Posterior cingulate gyrus (tissue), 11 donors: ENCODE measurements at regions not wholly inside any gene's neighbourhood (a gene's known extent, or its start where the extent isn't known, plus 50 kb on each side); places are given as distances from the start of the nearest gene placed in this dataset.
A peak's percentile ranks its signal among the peaks of the same experiment; 100 is the strongest.
"Not testable (repeated sequence)": the region's sequence is repeated elsewhere in the genome, so short reads cannot be mapped to it uniquely, and the experiment has no call there.

Experiments
- DNase-seq, 10 donors: peaks; one replicate each; pipeline versions ENCODE4 v3.0.0 to v3.0.0-alpha.2; 2020 to 2021; ENCODE audit warnings: mixed read lengths in 3 of 10
- intact Hi-C: fragments of 100-400 bp; cut with DNase I; formaldehyde crosslinking; loops from one replicate; pipeline ENCODE4 v1.15.1; 2023

DNA sequence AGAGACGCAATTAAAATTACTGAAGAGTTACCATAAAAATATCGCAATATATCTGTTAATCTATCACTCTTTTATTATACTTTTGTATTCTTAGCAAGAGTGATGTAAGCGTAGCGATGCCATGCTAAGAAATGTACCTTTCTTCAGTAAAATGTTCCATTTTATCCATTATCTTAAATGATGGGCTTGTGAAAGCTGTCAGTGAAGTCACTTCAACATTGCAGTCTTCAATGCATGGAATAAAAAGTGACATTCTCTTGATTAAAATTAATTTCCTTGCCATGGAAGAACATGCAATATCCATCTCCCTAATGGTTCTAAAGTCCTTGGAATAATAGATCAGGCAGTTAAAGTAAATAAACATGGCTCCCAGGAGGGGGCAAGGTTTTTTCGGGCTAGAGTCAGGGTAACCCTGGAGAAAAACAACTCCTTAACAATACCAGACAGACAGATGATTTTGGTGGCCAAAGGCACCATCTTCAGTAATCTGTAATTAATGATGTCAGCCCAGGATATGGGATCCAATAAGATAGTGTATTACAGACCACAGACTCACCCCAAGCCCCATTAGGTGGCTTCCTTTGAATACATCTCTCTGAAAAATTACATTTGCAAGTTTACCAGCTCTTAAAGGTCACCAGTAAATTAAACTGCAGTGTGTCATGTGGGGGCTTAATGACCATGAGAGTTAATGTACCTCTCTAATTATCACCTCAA is 677.1 kb downstream of the DTWD2 start:
- DNase-seq: no peak
- intact Hi-C loops: no loop called here

DNA sequence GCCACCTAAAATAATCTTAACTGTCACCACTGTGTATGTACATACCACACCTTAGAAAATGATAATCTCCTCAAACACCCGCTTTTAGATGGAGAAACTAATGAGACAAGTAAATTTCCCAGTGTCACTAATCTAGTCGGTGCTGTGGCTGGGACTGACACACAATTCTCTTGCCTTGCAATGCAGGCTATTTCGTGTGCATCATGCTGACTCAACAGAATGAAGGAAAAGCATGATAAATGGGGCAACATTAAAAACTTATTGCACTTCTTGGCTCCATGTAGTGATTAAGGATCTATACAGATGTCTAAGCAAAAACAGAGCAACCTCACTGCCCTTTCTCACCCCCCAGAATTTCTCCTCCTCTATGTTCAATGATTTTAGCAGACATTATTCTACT is 677.9 kb downstream of the DTWD2 start:
- no peak for DNase-seq
- intact Hi-C loops: no loop called here

DNA sequence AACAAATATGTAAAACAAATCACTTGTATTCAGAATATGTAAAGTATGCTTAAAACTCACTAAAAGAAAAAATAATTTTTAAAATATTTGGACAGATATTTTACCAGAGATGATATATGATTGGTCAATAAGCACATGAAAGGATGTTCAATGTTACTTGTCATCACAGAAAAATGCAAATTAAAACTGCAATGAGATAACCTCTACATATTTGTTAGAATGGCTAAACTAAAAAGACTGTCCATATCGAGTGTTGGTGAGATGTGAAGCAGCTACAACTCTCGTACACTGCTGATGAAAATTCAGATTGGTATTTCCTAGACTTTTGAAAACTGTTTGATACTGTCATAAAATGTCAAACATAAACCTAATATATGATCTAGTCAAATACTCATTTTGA is 685.1 kb downstream of the DTWD2 start:
- no peak for DNase-seq
- intact Hi-C loops: no loop called here

DNA sequence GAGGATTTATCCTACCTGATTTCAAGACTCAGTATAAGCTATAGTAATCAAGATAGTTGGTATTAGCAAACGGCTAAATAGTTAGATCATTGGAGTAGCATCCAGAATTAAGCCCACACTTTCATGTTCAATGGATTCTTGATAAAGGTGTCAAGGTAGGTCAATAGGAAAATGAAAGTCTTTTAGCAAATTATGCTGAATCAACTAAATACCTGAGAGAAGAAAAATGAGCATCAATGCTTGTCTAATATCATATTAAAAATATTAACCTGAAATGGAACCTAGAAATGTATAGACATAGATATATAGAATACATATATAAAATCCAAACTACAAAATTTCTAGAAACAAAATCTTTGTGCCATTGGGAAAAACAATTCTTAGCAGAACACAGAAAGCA is 685.6 kb downstream of the DTWD2 start:
- intact Hi-C loops: no loop called here

GRCh38 chr5:118301696-118302095 is 686.7 kb downstream of the DTWD2 start:
- no peak for DNase-seq
- intact Hi-C loops: no loop called here

More for the DNA sequence above, 685.6 kb downstream of the DTWD2 start:
- DNase-seq: no peak

DNA sequence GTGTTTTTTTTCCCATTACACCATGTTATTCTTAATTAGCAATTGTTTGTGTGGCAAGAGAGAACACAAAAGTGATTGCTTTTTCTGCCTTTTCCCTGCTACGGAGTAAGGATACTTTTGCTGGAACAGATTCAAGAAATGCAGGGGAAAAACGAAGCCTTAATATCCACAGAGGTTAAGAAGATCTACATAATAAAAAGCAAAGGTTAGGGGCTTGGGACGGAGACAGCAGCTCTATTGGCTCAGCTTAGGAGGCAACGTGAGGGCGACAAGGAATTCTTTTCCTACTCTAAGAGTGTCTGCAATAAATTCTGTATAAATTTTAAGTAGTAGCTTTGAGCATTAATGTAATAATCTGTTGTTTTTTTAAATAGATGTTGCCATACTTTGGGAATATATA is 693.3 kb downstream of the DTWD2 start:
- DNase-seq: no peak
- intact Hi-C loops: no loop called here

- no peak for DNase-seq
- intact Hi-C loops: no loop called here
These were observed 695.0 kb downstream of the DTWD2 start for GRCh38 chr5:118293378-118293777.

DNA sequence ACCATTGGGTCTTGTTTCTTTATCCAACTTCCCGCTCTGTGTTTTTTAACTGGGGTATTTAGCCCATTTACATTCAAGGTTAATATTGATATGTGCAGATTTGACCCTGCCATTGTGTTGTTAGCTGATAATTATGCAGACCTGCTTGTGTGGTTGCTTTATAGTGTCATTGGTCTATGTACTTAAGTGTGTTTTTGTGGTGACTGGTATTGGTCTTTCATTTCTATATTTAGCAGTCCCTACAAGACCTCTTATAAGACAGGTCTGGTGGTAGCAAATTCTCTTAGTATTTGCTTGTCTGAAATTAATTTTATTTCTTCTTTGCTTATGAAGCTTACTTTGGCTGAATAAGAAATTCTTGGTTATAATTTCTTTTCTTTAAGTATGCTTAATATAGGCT is 698.1 kb downstream of the DTWD2 start:
- no peak for DNase-seq
- intact Hi-C loops: no loop called here

- intact Hi-C loops: not testable (repeated sequence)
These were observed 704.1 kb downstream of the DTWD2 start for GRCh38 chr5:118284230-118284629.

DNA sequence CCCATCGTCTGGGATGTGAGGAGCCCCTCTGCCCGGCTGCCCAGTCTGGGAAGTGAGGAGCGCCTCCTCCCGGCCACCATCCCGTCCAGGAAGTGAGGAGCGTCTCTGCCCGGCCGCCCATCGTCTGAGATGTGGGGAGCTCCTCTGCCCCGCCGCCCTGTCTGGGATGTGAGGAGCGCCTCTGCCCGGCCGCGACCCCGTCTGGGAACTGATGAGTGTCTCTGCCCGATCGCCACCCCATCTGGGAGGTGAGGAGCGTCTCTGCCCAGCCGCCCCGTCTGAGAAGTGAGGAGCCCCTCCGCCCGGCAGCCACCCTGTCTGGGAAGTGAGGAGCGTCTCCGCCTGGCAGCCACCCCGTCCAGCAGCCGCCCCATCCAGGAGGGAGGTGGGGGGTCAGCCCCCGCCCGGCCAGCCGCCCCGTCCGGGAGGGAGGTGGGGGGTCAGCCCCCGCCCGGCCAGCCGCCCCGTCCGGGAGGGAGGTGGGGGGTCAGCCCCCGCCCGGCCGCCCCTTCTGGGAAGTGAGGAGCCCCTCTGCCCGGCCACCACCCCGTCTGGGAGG is 705.8 kb downstream of the DTWD2 start:
- DNase-seq: peak in 3 of 10 donors; percentile 59 to 81 (median 68)
- intact Hi-C loops: not testable (repeated sequence)

More at GRCh38 chr5:118284230-118284629, 704.1 kb downstream of the DTWD2 start:
- not testable (repeated sequence) for DNase-seq

DNA sequence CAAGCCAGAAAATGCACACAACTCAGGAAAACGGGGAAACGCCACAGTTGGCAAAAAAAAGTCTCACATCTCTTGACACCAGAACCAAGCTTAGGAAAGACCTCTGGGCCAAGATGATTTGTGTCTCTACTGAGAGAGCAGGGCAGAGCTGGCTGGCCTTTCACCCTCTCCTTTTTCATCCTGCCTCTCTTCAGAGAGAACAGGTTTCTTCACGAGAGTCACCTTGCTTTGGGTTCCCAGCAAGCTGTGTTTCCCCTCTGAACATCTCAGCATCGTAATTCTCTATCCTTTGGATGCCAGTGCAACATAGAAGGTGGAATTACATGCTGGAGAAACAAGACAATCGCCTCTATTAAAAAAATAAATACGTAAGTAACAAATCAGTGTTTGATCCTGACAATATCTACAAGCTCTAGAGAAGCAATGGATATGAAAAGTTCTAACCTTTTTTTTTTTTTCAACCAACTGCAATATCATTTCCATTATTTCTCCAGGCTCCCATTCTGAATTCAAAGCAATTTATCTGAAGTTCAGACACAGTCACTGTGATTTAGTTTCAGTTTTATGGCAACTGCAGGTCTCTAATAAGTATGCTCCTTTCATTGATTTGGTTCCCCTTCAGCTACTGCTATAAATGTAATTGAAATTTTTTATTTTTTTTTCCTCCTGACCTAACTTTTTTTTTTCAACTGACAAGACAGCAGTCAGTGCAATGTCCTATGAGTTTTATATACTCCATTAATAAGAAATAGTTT is 708.6 kb downstream of the DTWD2 start:
- DNase-seq: no peak
- intact Hi-C loops: no loop called here

- DNase-seq: no peak
- intact Hi-C loops: no loop called here
These were observed 717.8 kb downstream of the DTWD2 start for GRCh38 chr5:118270526-118270925.

GRCh38 chr5:118258223-118258622 is 730.1 kb downstream of the DTWD2 start:
- intact Hi-C loops: no loop called here
- no peak for DNase-seq

GRCh38 chr5:118257066-118257465 is 731.3 kb downstream of the DTWD2 start:
- DNase-seq: no peak
- intact Hi-C loops: no loop called here

GRCh38 chr5:118253225-118254061 is 734.9 kb downstream of the DTWD2 start:
- intact Hi-C loops: no loop called here

GRCh38 chr5:118249386-118249785 is 739.0 kb downstream of the DTWD2 start:
- DNase-seq: no peak
- intact Hi-C loops: no loop called here

More at GRCh38 chr5:118253225-118254061, 734.9 kb downstream of the DTWD2 start:
- no peak for DNase-seq

DNA sequence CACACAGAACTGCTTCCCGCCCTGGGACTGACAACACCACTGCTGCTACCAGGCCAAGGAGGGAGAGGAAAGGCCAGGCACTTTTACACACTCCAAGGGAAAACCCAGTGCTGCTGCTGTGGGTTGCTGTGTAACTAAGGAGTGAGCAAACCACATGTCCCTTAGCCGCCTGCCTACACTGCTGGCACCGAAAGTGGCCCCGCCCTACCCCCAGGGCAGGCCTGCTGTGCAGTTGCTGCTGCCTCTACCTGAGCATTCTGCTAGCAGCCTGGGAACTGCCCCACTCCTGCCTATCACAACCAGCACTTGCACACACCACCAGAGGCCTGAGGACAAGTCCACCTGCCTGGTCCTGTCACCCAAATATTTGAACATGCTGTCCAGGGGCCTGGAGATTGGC is 740.9 kb downstream of the DTWD2 start:
- intact Hi-C loops: no loop called here
- DNase-seq: peak in 2 of 10 donors; percentile 46 to 49

DNA sequence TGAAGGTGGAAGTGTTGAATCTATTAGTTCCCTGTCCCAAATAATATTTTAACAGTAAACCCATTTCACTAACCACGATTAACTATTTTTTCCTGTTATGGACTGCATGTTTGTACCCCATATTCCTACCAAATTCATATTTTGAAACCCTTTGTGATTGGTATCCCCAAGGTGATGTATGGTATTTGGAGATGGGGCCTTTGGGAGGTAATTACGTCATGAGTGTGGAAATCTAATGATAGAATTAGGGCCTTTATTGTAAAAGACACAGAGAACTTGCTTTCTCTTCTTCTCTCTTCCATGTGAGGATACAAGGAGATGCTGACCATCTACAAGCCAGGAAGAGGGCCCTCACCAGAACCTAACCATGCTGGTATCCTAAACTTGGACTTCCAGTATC is 744.7 kb downstream of the DTWD2 start:
- intact Hi-C loops: no loop called here
- no peak for DNase-seq

DNA sequence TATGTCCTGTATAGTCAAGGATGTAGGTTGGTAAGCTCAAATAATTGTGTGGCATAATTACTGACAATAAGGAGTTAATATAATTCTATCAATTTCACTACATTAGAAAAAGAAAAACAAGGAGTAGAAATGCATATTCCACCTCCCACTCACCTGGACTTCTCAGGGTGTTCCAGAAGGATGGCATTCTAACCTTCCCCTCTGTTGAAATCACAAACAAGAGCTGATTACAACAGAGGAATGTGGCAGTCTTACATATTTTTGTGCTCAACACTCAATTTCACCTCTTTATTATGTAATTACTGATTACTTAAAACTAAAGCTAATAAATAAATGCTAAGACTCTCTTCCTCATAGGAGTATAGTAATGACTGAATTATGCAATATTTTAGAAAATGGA is 745.3 kb downstream of the DTWD2 start:
- DNase-seq: no peak
- intact Hi-C loops: no loop called here

DNA sequence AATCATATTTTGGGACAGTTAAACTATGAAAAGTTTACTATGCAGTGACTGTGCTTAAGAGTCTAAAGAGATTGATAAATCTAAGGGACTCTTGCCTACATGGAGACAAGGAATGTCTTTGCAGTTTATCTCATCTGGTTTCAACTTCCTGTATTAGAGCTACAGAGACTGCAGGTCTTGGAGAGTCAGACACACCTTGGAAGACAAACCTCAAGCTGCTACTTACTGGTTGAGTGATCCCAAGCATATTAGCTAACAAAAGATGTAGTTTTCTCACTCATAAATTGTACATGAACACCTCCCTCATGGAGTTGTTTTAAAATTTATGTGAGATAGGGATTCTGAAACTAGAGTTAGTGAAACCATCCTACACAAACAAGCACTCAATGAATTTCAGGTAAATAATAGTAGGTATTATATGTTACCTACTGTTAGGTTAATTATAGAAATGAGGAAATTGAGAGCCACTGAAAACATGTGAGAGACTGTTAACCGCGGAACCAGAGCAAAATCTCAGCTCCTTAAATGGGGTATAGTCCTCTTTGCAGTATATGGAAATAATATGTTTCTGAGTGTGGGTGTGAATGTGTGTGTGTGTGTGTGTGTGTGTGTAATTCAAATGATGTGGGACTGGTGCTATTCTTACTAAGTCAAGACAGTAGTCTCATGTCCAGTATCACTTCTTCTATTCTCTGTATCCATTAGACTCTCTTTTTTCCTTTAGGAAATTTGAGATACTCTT is 752.1 kb downstream of the DTWD2 start:
- intact Hi-C loops: no loop called here
- DNase-seq: no peak
